Stimulated activated CD8-positive, alpha-beta memory T cell treated with anti-CD3 and anti-CD28 coated beads, Interleukin-4, amount 100 ng/mL, for 4 hours (primary cell): ENCODE measurements at regions not wholly inside any gene's neighbourhood (a gene's known extent, or its start where the extent isn't known, plus 50 kb on each side); places are given as distances from the start of the nearest gene placed in this dataset.
"Not testable (repeated sequence)": the region's sequence is repeated elsewhere in the genome, so short reads cannot be mapped to it uniquely, and the experiment has no call there.

ENCODE experiments used
- DNase-seq, 2 donors: peaks; one replicate each; pipeline ENCODE4 v3.0.0-alpha.2; 2020; ENCODE audit warnings: low read depth in 2 of 2, low spot score in 1 of 2

- DNase-seq = no peak
These were observed 80.7 kb upstream of the NANOS1 start for GRCh38 chr10:118948786-118949185.

GRCh38 chr10:118950190-118950680 lies 79.3 kb upstream of the NANOS1 start:
- DNase-seq = no peak

GRCh38 chr10:118950997-118951637 lies 78.4 kb upstream of the NANOS1 start:
- DNase-seq = no peak

- no peak for DNase-seq
These were observed 76.8 kb upstream of the NANOS1 start for GRCh38 chr10:118952493-118953295.

- DNase-seq = no peak
These were observed 75.7 kb upstream of the NANOS1 start for GRCh38 chr10:118953598-118954393.

GRCh38 chr10:118955531-118955930 lies 74.0 kb upstream of the NANOS1 start:
- no peak for DNase-seq

GRCh38 chr10:118955951-118956801 lies 73.3 kb upstream of the NANOS1 start:
- no peak for DNase-seq

GRCh38 chr10:118956802-118957442 lies 72.6 kb upstream of the NANOS1 start:
- no peak for DNase-seq

- DNase-seq = no peak
These were observed 72.1 kb upstream of the NANOS1 start for GRCh38 chr10:118957443-118957825.

- DNase-seq = no peak
These were observed 71.5 kb upstream of the NANOS1 start for GRCh38 chr10:118957966-118958365.

GRCh38 chr10:118958559-118958958 lies 71.0 kb upstream of the NANOS1 start:
- DNase-seq = no peak

- DNase-seq = no peak
These were observed 70.3 kb upstream of the NANOS1 start for GRCh38 chr10:118958984-118959925.

GRCh38 chr10:118960157-118961090 lies 69.1 kb upstream of the NANOS1 start:
- no peak for DNase-seq

GRCh38 chr10:118961436-118961835 lies 68.1 kb upstream of the NANOS1 start:
- DNase-seq = no peak

- not testable (repeated sequence) for DNase-seq
These were observed 67.1 kb upstream of the NANOS1 start for GRCh38 chr10:118962331-118962868.

- no peak for DNase-seq
These were observed 66.2 kb upstream of the NANOS1 start for GRCh38 chr10:118963341-118963740.

- DNase-seq = no peak
These were observed 65.6 kb upstream of the NANOS1 start for GRCh38 chr10:118963933-118964332.

GRCh38 chr10:118964476-118964875 lies 65.0 kb upstream of the NANOS1 start:
- not testable (repeated sequence) for DNase-seq
